BJ (cell line): ENCODE measurements at regions not wholly inside any gene's neighbourhood (a gene's known extent, or its start where the extent isn't known, plus 50 kb on each side); places are given as distances from the start of the nearest gene placed in this dataset.

Source experiments
- CTCF ChIA-PET: fragments of 350-600 bp; formaldehyde crosslinking; extraction: SDS; loops from one replicate; lab custom pipeline; 2021; ENCODE audit warnings: antibody characterized with exemption, inconsistent platforms; lab: Yijun Ruan, JAX
- POLR2A ChIA-PET: fragments of 300-600 bp; sonication (Branson Sonifier 250); formaldehyde crosslinking; extraction: SDS; loops from one replicate; lab custom pipeline; 2021; ENCODE audit warnings: antibody characterized with exemption; lab: Charles Lee
- DNase-seq: peaks from one replicate; pipeline ENCODE4 v3.0.0-alpha.2; 2011; ENCODE audit warnings: low read depth
- H3K27me3 ChIP-seq: 2 replicates; pipeline ENCODE4 v1.6.0; 2011; ENCODE audit warnings: low read length; ENCODE audit not compliant: control insufficient read depth, insufficient read depth
- H3K36me3 ChIP-seq: 2 replicates; pipeline ENCODE4 v1.5.1; 2011; ENCODE audit warnings: low read length; ENCODE audit not compliant: control insufficient read depth, insufficient read depth
- H3K4me3 ChIP-seq: 2 replicates; pipeline ENCODE4 v1.5.1; 2011; ENCODE audit warnings: low read depth, mild to moderate bottlenecking, control low read depth, low read length
- CTCF ChIP-seq: IDR thresholded peaks from 2 replicates; pipeline ENCODE4 v1.5.1; 2011; ENCODE audit warnings: low read depth, mild to moderate bottlenecking, control low read depth, inconsistent platforms, low read length, moderate library complexity; ENCODE audit not compliant: insufficient read depth

- TF ChIP-seq CTCF, result no peak
- CTCF ChIA-PET, result no interaction called here
- DNase-seq, result no peak
- Histone ChIP-seq H3K27me3 (no peaks in the 10 kb centered on the region), H3K4me3 (no peak overlapping the region), H3K36me3 (no peaks in the 10 kb centered on the region)
- POLR2A ChIA-PET, result no interaction called here
Observed at GRCh38 chr12:66055837-66056319, 74.7 kb downstream of the LLPH start.

GRCh38 chr12:66052988-66053615 lies 77.4 kb downstream of the LLPH start:
- CTCF ChIA-PET, result no interaction called here

GRCh38 chr12:66051361-66051760 lies 79.2 kb downstream of the LLPH start:
- no peak for DNase-seq
- Histone ChIP-seq H3K36me3 (no peaks in the 10 kb centered on the region), H3K27me3 (no peaks in the 10 kb centered on the region), H3K4me3 (no peak overlapping the region)
- ChIA-PET POLR2A (no interaction called here), CTCF (no interaction called here)
- TF ChIP-seq CTCF, result no peak

More at GRCh38 chr12:66052988-66053615, 77.4 kb downstream of the LLPH start:
- H3K36me3 ChIP-seq, result no peaks in the 10 kb centered on the region
- H3K27me3 ChIP-seq, result no peaks in the 10 kb centered on the region
- no peak for TF ChIP-seq CTCF
- DNase-seq, result no peak
- no peak overlapping the region for H3K4me3 ChIP-seq
- POLR2A ChIA-PET, result interaction anchor here (0.5 kb wide), 1 partner anchor 530 kb away, joined by 4 read pairs; no protein-coding TSS in a partner anchor

GRCh38 chr12:66050610-66051009 lies 79.9 kb downstream of the LLPH start:
- no peak for DNase-seq
- no peaks in the 10 kb centered on the region for H3K36me3 ChIP-seq
- CTCF ChIA-PET, result no interaction called here
- TF ChIP-seq CTCF, result no peak
- no peaks in the 10 kb centered on the region for H3K27me3 ChIP-seq
- POLR2A ChIA-PET, result no interaction called here
- no peak overlapping the region for H3K4me3 ChIP-seq

- CTCF ChIA-PET, result no interaction called here
- POLR2A ChIA-PET, result no interaction called here
- Histone ChIP-seq H3K4me3 (no peak overlapping the region), H3K36me3 (no peaks in the 10 kb centered on the region), H3K27me3 (no peaks in the 10 kb centered on the region)
- TF ChIP-seq CTCF, result no peak
- no peak for DNase-seq
Observed at GRCh38 chr12:66050283-66050576, 80.3 kb downstream of the LLPH start.
